SK-N-SH (cell line): ENCODE measurements at regions not wholly inside any gene's neighbourhood (a gene's known extent, or its start where the extent isn't known, plus 50 kb on each side); places are given as distances from the start of the nearest gene placed in this dataset.

Experiments
- CTCF ChIA-PET: fragments of 300-600, 350-600 bp; formaldehyde crosslinking; extraction: SDS; loops from one replicate; lab custom pipeline; 2021; lab: Yijun Ruan, JAX
- POLR2A ChIA-PET: fragments of 350-600 bp; sonication (Branson Sonifier 250); formaldehyde crosslinking; extraction: SDS; loops from one replicate; lab custom pipeline; 2020; ENCODE audit warnings: antibody characterized with exemption, inconsistent platforms; lab: Yijun Ruan, JAX
- DNase-seq: peaks from one replicate; pipeline ENCODE4 v3.0.0; 2012
- H2AFZ ChIP-seq: fragments of 200-600 bp; sonication (generic); 2 replicates; pipeline ENCODE4 v1.8.1; 2016; ENCODE audit warnings: antibody characterized with exemption, mild to moderate bottlenecking, low read depth
- H3F3A ChIP-seq: fragments of 200-600 bp; sonication (generic); replicated peaks from 2 replicates; pipeline ENCODE3; 2016; ENCODE audit warnings: antibody characterized with exemption, mild to moderate bottlenecking; ENCODE audit not compliant: insufficient read depth
- H3K27ac ChIP-seq, 2 experiments: fragments of 200-500 bp in 1 of 2; fragments of 200-600 bp in 1 of 2; sonication (Bioruptor generic) in 1 of 2; sonication (generic), shearing (Covaris generic) in 1 of 2; 2 replicates each; pipeline versions ENCODE4 v1.5.1 to v1.6.1; 2014 to 2016; ENCODE audit warnings: low read depth in 2 of 2, inconsistent platforms in 1 of 2, low read length in 1 of 2, mild to moderate bottlenecking in 1 of 2, mixed read lengths in 1 of 2
- H3K27me3 ChIP-seq: fragments of 200-600 bp; sonication (generic), shearing (Covaris generic); 2 replicates; pipeline ENCODE4 v1.6.1; 2016; ENCODE audit warnings: mixed run types; ENCODE audit not compliant: insufficient read depth
- H3K36me3 ChIP-seq, 2 experiments: fragments of 200-500 bp in 1 of 2; fragments of 200-600 bp in 1 of 2; sonication (Bioruptor generic) in 1 of 2; sonication (generic) in 1 of 2; replicated peaks in 1 of 2; 2 replicates each; pipeline versions ENCODE3 to v1.5.1; 2014 to 2016; ENCODE audit warnings: low read length in 1 of 2, mild to moderate bottlenecking in 1 of 2; ENCODE audit not compliant: insufficient read depth in 2 of 2, control insufficient read depth in 1 of 2
- H3K4me1 ChIP-seq, 2 experiments: fragments of 200-500 bp in 1 of 2; fragments of 200-600 bp in 1 of 2; sonication (Bioruptor generic) in 1 of 2; sonication (generic), shearing (Covaris generic) in 1 of 2; 2 replicates each; pipeline versions ENCODE4 v1.5.1 to v1.6.1; 2014 to 2016; ENCODE audit warnings: low read depth in 1 of 2, low read length in 1 of 2, mixed run types in 1 of 2; ENCODE audit not compliant: insufficient read depth in 2 of 2, control insufficient read depth in 1 of 2
- H3K4me2 ChIP-seq: fragments of 200-600 bp; sonication (generic), shearing (Covaris generic); 2 replicates; pipeline ENCODE4 v1.6.1; 2017; ENCODE audit warnings: mixed run types
- H3K4me3 ChIP-seq, 2 experiments: fragments of 200-500 bp in 1 of 2; fragments of 200-600 bp in 1 of 2; sonication (Bioruptor generic) in 1 of 2; sonication (generic), shearing (Covaris generic) in 1 of 2; 2 replicates each; pipeline versions ENCODE4 v1.5.1 to v1.8.1; 2014 to 2016; ENCODE audit warnings: low read depth in 2 of 2, inconsistent platforms in 1 of 2, low read length in 1 of 2, mild to moderate bottlenecking in 1 of 2, mixed read lengths in 1 of 2, moderate library complexity in 1 of 2
- H3K79me2 ChIP-seq: fragments of 200-600 bp; sonication (generic); 2 replicates; pipeline ENCODE4 v1.8.1; 2017; ENCODE audit warnings: mild to moderate bottlenecking; ENCODE audit not compliant: insufficient read depth
- H3K9ac ChIP-seq: fragments of 200-600 bp; sonication (generic); 2 replicates; pipeline ENCODE4 v1.6.1; 2017; ENCODE audit warnings: mixed run types
- H3K9me2 ChIP-seq: fragments of 200-600 bp; sonication (generic); 2 replicates; pipeline ENCODE4 v1.6.1; 2017; ENCODE audit warnings: mixed run types
- H3K9me3 ChIP-seq: fragments of 200-600 bp; sonication (generic); 2 replicates; pipeline ENCODE4 v1.6.1; 2017; ENCODE audit warnings: mixed run types, mild to moderate bottlenecking, moderate library complexity
- H4K20me1 ChIP-seq: fragments of 200-600 bp; sonication (generic); 2 replicates; pipeline ENCODE4 v1.6.1; 2017; ENCODE audit warnings: mild to moderate bottlenecking, mixed run types; ENCODE audit not compliant: insufficient read depth
- ELF1 ChIP-seq: IDR thresholded peaks from 2 replicates; pipeline ENCODE4 v1.4.0; 2012
- GABPA ChIP-seq: IDR thresholded peaks from 2 replicates; pipeline ENCODE4 v1.4.0; 2012; ENCODE audit warnings: low read depth, mild to moderate bottlenecking
- GATA2 ChIP-seq: sonication (generic); formaldehyde crosslinking; IDR thresholded peaks from 2 replicates; pipeline ENCODE4 v1.5.0; 2020; ENCODE audit warnings: mild to moderate bottlenecking, missing genetic modification reagents
- MEF2A ChIP-seq: IDR thresholded peaks from 2 replicates; pipeline ENCODE4 v1.4.0; 2012; ENCODE audit warnings: low read depth, borderline replicate concordance
- NRF1 ChIP-seq: IDR thresholded peaks from 2 replicates; pipeline ENCODE4 v1.6.1; 2012; ENCODE audit warnings: low read depth, mild to moderate bottlenecking, low read length
- RFX5 ChIP-seq: IDR thresholded peaks from 2 replicates; pipeline ENCODE4 v1.6.1; 2012; ENCODE audit warnings: mild to moderate bottlenecking, improper control_type of control experiment, low read length
- RXRA ChIP-seq: IDR thresholded peaks from 2 replicates; pipeline ENCODE4 v1.4.0; 2012; ENCODE audit warnings: low read depth, mild to moderate bottlenecking, borderline replicate concordance
- SMC3 ChIP-seq: IDR thresholded peaks from 2 replicates; pipeline ENCODE4 v1.6.1; 2012; ENCODE audit warnings: low read depth, low read length, improper control_type of control experiment
- TCF12 ChIP-seq: IDR thresholded peaks from 2 replicates; pipeline ENCODE4 v1.4.0; 2012
- YY1 ChIP-seq: IDR thresholded peaks from 2 replicates; pipeline ENCODE4 v1.4.0; 2012; ENCODE audit warnings: low read depth, mild to moderate bottlenecking
- WGBS: methylation state at CpG from one replicate; pipeline ENCODE4 v1.1.6; 2017; ENCODE audit warnings: low lambda C conversion rate; 5-methylcytosine and 5-hydroxymethylcytosine counted together
- TF ChIP-seq, protein P1 (sequence below): IDR thresholded peaks from 2 replicates; pipeline ENCODE4 v1.4.0; 2012; ENCODE audit warnings: low read depth, borderline replicate concordance
- TF ChIP-seq, protein P2 (sequence below): fragments of 200-600 bp; sonication (generic); IDR thresholded peaks from 2 replicates; pipeline ENCODE4 v1.6.1; 2017; ENCODE audit warnings: antibody characterized with exemption, mild to moderate bottlenecking, moderate library complexity
- TF ChIP-seq, protein P3 (sequence below): IDR thresholded peaks from 2 replicates; pipeline ENCODE4 v1.6.1; 2012; ENCODE audit warnings: mild to moderate bottlenecking, low read depth, low read length, moderate library complexity
- TF ChIP-seq, protein P4 (sequence below): IDR thresholded peaks from 2 replicates; pipeline ENCODE4 v1.4.0; 2012; ENCODE audit warnings: low read depth
- TF ChIP-seq, protein P5 (sequence below): IDR thresholded peaks from 2 replicates; pipeline ENCODE4; 2012

DNA sequence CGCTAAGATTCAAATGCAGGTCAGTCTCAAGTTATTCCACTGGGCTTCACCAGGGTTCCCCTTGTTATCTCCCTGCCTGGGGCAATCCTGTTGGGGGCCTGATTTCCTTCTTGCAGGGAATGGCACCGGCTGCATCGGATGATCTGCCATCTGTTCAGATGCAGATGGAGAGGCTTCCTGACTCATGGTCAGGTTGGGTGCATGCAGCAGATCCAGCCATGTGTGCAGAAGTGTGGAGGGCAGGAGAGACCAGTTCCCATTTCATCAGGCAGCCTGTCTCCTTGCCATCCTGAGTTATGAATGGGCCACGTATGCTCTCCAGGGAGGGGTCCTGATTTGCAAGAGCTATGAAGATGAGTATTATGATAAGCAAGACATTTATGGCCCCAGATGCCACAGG lies 161.2 kb upstream of the PLET1 start:
- Histone ChIP-seq H3K4me3 (no peak overlapping the region), H3F3A (no peaks in the 10 kb centered on the region), H3K4me1 (peaks cover 0 to 5% of the 10 kb centered on the region in 2 experiments; a peak in 1 of 4 replicates), H3K4me2 (no peak overlapping the region), H3K9ac (no peak overlapping the region), H3K27me3 (no peaks in the 10 kb centered on the region; the same call in 1 of the 2 replicates), H3K9me3 (no peaks in the 10 kb centered on the region), H3K79me2 (no peaks in the 10 kb centered on the region), H3K9me2 (no peaks in the 10 kb centered on the region), H4K20me1 (no peaks in the 10 kb centered on the region), H3K36me3 (no peaks in the 10 kb centered on the region), H3K27ac (no peak overlapping the region), H2AFZ (no peak overlapping the region)
- ChIA-PET CTCF (interaction anchor here (0.6 to 1.4 kb wide), 2 partner anchors 166 to 1392 kb away, joined by 3 to 5 read pairs; no protein-coding TSS in a partner anchor), POLR2A (no interaction called here)
- DNase-seq: peak; percentile 40
- TF ChIP-seq GATA2 (CRISPR knock-in tag) (peak; percentile 39), ELF1 (no peak), MEF2A (no peak), NRF1 (no peak)
- 25% methylated on average over 2 of the region's 4 CpGs for WGBS

- Histone ChIP-seq H3K4me3 (no peak overlapping the region), H3K27ac (no peak overlapping the region), H3K9ac (no peak overlapping the region), H3K27me3 (no peaks in the 10 kb centered on the region; the same call in 1 of the 2 replicates), H3K9me3 (no peaks in the 10 kb centered on the region), H3K79me2 (no peaks in the 10 kb centered on the region), H4K20me1 (no peaks in the 10 kb centered on the region), H2AFZ (no peak overlapping the region), H3K9me2 (no peaks in the 10 kb centered on the region), H3K36me3 (no peaks in the 10 kb centered on the region), H3K4me1 (peaks cover 0 to 5% of the 10 kb centered on the region in 2 experiments; a peak in 1 of 4 replicates), H3K4me2 (no peak overlapping the region)
- CTCF ChIA-PET: no interaction called here
- no peak for DNase-seq
- 38% methylated on average over 5 of the region's 5 CpGs for WGBS
- TF ChIP-seq SMC3 (no peak), TCF12 (no peak), RXRA (no peak), YY1 (no peak), GABPA (no peak), RFX5 (no peak), GATA2 (CRISPR knock-in tag) (no peak)
- TF ChIP-seq, protein P1, sequence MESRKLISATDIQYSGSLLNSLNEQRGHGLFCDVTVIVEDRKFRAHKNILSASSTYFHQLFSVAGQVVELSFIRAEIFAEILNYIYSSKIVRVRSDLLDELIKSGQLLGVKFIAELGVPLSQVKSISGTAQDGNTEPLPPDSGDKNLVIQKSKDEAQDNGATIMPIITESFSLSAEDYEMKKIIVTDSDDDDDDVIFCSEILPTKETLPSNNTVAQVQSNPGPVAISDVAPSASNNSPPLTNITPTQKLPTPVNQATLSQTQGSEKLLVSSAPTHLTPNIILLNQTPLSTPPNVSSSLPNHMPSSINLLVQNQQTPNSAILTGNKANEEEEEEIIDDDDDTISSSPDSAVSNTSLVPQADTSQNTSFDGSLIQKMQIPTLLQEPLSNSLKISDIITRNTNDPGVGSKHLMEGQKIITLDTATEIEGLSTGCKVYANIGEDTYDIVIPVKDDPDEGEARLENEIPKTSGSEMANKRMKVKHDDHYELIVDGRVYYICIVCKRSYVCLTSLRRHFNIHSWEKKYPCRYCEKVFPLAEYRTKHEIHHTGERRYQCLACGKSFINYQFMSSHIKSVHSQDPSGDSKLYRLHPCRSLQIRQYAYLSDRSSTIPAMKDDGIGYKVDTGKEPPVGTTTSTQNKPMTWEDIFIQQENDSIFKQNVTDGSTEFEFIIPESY: no peak
- TF ChIP-seq, protein P2, sequence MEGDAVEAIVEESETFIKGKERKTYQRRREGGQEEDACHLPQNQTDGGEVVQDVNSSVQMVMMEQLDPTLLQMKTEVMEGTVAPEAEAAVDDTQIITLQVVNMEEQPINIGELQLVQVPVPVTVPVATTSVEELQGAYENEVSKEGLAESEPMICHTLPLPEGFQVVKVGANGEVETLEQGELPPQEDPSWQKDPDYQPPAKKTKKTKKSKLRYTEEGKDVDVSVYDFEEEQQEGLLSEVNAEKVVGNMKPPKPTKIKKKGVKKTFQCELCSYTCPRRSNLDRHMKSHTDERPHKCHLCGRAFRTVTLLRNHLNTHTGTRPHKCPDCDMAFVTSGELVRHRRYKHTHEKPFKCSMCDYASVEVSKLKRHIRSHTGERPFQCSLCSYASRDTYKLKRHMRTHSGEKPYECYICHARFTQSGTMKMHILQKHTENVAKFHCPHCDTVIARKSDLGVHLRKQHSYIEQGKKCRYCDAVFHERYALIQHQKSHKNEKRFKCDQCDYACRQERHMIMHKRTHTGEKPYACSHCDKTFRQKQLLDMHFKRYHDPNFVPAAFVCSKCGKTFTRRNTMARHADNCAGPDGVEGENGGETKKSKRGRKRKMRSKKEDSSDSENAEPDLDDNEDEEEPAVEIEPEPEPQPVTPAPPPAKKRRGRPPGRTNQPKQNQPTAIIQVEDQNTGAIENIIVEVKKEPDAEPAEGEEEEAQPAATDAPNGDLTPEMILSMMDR: no peak
- TF ChIP-seq, protein P3, sequence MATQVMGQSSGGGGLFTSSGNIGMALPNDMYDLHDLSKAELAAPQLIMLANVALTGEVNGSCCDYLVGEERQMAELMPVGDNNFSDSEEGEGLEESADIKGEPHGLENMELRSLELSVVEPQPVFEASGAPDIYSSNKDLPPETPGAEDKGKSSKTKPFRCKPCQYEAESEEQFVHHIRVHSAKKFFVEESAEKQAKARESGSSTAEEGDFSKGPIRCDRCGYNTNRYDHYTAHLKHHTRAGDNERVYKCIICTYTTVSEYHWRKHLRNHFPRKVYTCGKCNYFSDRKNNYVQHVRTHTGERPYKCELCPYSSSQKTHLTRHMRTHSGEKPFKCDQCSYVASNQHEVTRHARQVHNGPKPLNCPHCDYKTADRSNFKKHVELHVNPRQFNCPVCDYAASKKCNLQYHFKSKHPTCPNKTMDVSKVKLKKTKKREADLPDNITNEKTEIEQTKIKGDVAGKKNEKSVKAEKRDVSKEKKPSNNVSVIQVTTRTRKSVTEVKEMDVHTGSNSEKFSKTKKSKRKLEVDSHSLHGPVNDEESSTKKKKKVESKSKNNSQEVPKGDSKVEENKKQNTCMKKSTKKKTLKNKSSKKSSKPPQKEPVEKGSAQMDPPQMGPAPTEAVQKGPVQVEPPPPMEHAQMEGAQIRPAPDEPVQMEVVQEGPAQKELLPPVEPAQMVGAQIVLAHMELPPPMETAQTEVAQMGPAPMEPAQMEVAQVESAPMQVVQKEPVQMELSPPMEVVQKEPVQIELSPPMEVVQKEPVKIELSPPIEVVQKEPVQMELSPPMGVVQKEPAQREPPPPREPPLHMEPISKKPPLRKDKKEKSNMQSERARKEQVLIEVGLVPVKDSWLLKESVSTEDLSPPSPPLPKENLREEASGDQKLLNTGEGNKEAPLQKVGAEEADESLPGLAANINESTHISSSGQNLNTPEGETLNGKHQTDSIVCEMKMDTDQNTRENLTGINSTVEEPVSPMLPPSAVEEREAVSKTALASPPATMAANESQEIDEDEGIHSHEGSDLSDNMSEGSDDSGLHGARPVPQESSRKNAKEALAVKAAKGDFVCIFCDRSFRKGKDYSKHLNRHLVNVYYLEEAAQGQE: no peak
- TF ChIP-seq, protein P4, sequence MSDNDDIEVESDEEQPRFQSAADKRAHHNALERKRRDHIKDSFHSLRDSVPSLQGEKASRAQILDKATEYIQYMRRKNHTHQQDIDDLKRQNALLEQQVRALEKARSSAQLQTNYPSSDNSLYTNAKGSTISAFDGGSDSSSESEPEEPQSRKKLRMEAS: no peak
- TF ChIP-seq, protein P5, sequence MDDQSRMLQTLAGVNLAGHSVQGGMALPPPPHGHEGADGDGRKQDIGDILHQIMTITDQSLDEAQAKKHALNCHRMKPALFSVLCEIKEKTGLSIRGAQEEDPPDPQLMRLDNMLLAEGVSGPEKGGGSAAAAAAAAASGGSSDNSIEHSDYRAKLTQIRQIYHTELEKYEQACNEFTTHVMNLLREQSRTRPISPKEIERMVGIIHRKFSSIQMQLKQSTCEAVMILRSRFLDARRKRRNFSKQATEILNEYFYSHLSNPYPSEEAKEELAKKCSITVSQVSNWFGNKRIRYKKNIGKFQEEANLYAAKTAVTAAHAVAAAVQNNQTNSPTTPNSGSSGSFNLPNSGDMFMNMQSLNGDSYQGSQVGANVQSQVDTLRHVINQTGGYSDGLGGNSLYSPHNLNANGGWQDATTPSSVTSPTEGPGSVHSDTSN: no peak
- TF ChIP-seq, all 33 proteins: peak for 0
- POLR2A ChIA-PET: no interaction called here
- H3F3A ChIP-seq: no peaks in the 10 kb centered on the region
Measured at GRCh38 chr11:112425121-112425520, 164.5 kb upstream of the PLET1 start.
